Gastroesophageal sphincter (tissue), 4 donors: ENCODE measurements at regions not wholly inside any gene's neighbourhood (a gene's known extent, or its start where the extent isn't known, plus 50 kb on each side); places are given as distances from the start of the nearest gene placed in this dataset.

ENCODE experiments used
- ATAC-seq: fragments of 150-250 bp; one replicate; pipeline ENCODE4 v1.9.1; 2016; ENCODE audit warnings: mild to moderate bottlenecking, moderate library complexity
- H3K27ac ChIP-seq, 4 donors: fragments of 200-600 bp; sonication (generic) in 3 of 4; 1 replicate in 3 of 4; 2 replicates in 1 of 4; pipeline ENCODE4 v1.5.1; 2016 to 2019
- H3K27me3 ChIP-seq: fragments of 200-600 bp; sonication (generic); one replicate; pipeline ENCODE4 v1.5.1; 2019
- H3K36me3 ChIP-seq, 2 donors: fragments of 200-600 bp; sonication (generic); one replicate each; pipeline ENCODE4 v1.5.1; 2019; ENCODE audit warnings: control low read depth in 1 of 2
- H3K4me1 ChIP-seq, 3 donors: fragments of 200-600 bp; sonication (generic); 1 replicate in 2 of 3; 2 replicates in 1 of 3; pipeline ENCODE4 v1.5.1; 2016 to 2019; ENCODE audit warnings: control low read depth in 2 of 3
- H3K4me3 ChIP-seq, 2 donors: fragments of 200-600 bp; sonication (generic); one replicate each; pipeline ENCODE4 v1.5.1; 2019; ENCODE audit warnings: mild to moderate bottlenecking in 1 of 2, moderate library complexity in 1 of 2
- H3K9me3 ChIP-seq, 3 donors: fragments of 200-600 bp; sonication (generic); one replicate each; pipeline ENCODE4 v1.5.1; 2017 to 2019; ENCODE audit warnings: control low read depth in 2 of 3
- CTCF ChIP-seq, 4 experiments: fragments of 200-600 bp in 2 of 4; fragments of 450-650 bp in 2 of 4; sonication (generic) in 1 of 4; IDR thresholded peaks; one replicate each; pipeline ENCODE4 v1.5.1; 2017 to 2019; ENCODE audit warnings: antibody characterized with exemption in 4 of 4, mild to moderate bottlenecking in 2 of 4, moderate library complexity in 2 of 4
- EP300 ChIP-seq: sonication (generic); formaldehyde crosslinking; IDR thresholded peaks from one replicate; pipeline ENCODE4 v1.6.1; 2017; ENCODE audit warnings: antibody characterized with exemption, mild to moderate bottlenecking
- POLR2A ChIP-seq, 2 donors: fragments of 450-650 bp; IDR thresholded peaks; one replicate each; pipeline ENCODE4 v1.6.1; 2017; ENCODE audit warnings: antibody characterized with exemption in 2 of 2, mild to moderate bottlenecking in 2 of 2, moderate library complexity in 1 of 2
- POLR2AphosphoS5 ChIP-seq: sonication (generic); formaldehyde crosslinking; IDR thresholded peaks from one replicate; pipeline ENCODE4 v1.6.1; 2017; ENCODE audit warnings: antibody characterized with exemption
- WGBS, 2 donors: methylation state at CpG; one replicate each; pipeline ENCODE4 v1.1.5; 2018; ENCODE audit warnings: low coverage in 1 of 2; 5-methylcytosine and 5-hydroxymethylcytosine counted together

- H3K27ac ChIP-seq, result no peak overlapping the region
- H3K4me1 ChIP-seq, result no peaks in the 10 kb centered on the region
These were observed 255.7 kb downstream of the DLEU7 start for GRCh38 chr13:50587645-50588373.

GRCh38 chr13:50588491-50589130 is 254.9 kb downstream of the DLEU7 start:
- H3K36me3 ChIP-seq, result no peaks in the 10 kb centered on the region
- no peaks in the 10 kb centered on the region for H3K27me3 ChIP-seq
- ATAC-seq, result no peak
- WGBS, 2 donors, result 91% methylated on average over 3 of the region's 6 CpGs; no CpG with 5 or more reads in 1 of the 2 donors
- no peaks in the 10 kb centered on the region for H3K9me3 ChIP-seq
- H3K27ac ChIP-seq, result no peak overlapping the region
- H3K4me3 ChIP-seq, result no peak overlapping the region
- no peak for TF ChIP-seq CTCF (IDR thresholded peaks at IDR 0.05)
- TF ChIP-seq EP300, result no peak
- TF ChIP-seq POLR2A (IDR thresholded peaks at IDR 0.05), result no peak
- no peak for TF ChIP-seq POLR2AphosphoS5
- H3K4me1 ChIP-seq, result no peaks in the 10 kb centered on the region

More at GRCh38 chr13:50587645-50588373, 255.7 kb downstream of the DLEU7 start:
- WGBS, 2 donors, result 93% methylated on average over 8 of the region's 11 CpGs; no CpG with 5 or more reads in 1 of the 2 donors
- H3K27me3 ChIP-seq, result no peaks in the 10 kb centered on the region
- ATAC-seq, result no peak
- no peak for TF ChIP-seq POLR2AphosphoS5
- no peak for TF ChIP-seq EP300
- no peaks in the 10 kb centered on the region for H3K36me3 ChIP-seq
- no peaks in the 10 kb centered on the region for H3K9me3 ChIP-seq
- no peak overlapping the region for H3K4me3 ChIP-seq

- H3K27ac ChIP-seq, result no peak overlapping the region
- H3K9me3 ChIP-seq, result no peaks in the 10 kb centered on the region
These were observed 254.4 kb downstream of the DLEU7 start for GRCh38 chr13:50589139-50589538.

GRCh38 chr13:50589651-50590054 is 253.8 kb downstream of the DLEU7 start:
- Histone ChIP-seq H3K27ac (no peak overlapping the region), H3K36me3 (no peaks in the 10 kb centered on the region), H3K9me3 (no peaks in the 10 kb centered on the region), H3K4me3 (no peak overlapping the region), H3K27me3 (no peaks in the 10 kb centered on the region), H3K4me1 (peaks cover 0 to 3% (median 0%) of the 10 kb centered on the region in 3 donors)
- WGBS, 2 donors, result 36 to 43% methylated on average over 2 of the region's 2 CpGs
- no peak for ATAC-seq
- TF ChIP-seq POLR2A (IDR thresholded peaks at IDR 0.05), result no peak
- no peak for TF ChIP-seq CTCF (IDR thresholded peaks at IDR 0.05)
- no peak for TF ChIP-seq POLR2AphosphoS5
- TF ChIP-seq EP300, result no peak

More at GRCh38 chr13:50589139-50589538, 254.4 kb downstream of the DLEU7 start:
- no peak overlapping the region for H3K4me3 ChIP-seq
- no peaks in the 10 kb centered on the region for H3K36me3 ChIP-seq
- no peak for ATAC-seq
- H3K4me1 ChIP-seq, result no peaks in the 10 kb centered on the region
- TF ChIP-seq CTCF (IDR thresholded peaks at IDR 0.05), result no peak
- no peaks in the 10 kb centered on the region for H3K27me3 ChIP-seq

- Histone ChIP-seq H3K27ac (no peak overlapping the region), H3K36me3 (no peaks in the 10 kb centered on the region), H3K27me3 (no peaks in the 10 kb centered on the region), H3K9me3 (no peaks in the 10 kb centered on the region), H3K4me1 (peaks cover 0 to 4% (median 0%) of the 10 kb centered on the region in 3 donors), H3K4me3 (no peak overlapping the region)
- WGBS, 2 donors, result 62 to 76% methylated on average over 2 of the region's 2 CpGs
- no peak for TF ChIP-seq CTCF (IDR thresholded peaks at IDR 0.05)
- TF ChIP-seq POLR2AphosphoS5, result no peak
- ATAC-seq, result no peak
These were observed 250.9 kb downstream of the DLEU7 start for GRCh38 chr13:50592412-50593155.
